Glutamatergic neuron (in vitro differentiated cells): ENCODE measurements at regions not wholly inside any gene's neighbourhood (a gene's known extent, or its start where the extent isn't known, plus 50 kb on each side); places are given as distances from the start of the nearest gene placed in this dataset.

Experiments used
- DNase-seq: peaks from one replicate; pipeline ENCODE4 v3.0.0; 2022
- H3K27ac Mint-ChIP-seq: one replicate; pipeline ENCODE4 v1.8.0; 2020; ENCODE audit warnings: mild to moderate bottlenecking, mixed read lengths, inconsistent platforms; ENCODE audit not compliant: unreplicated experiment
- H3K27me3 Mint-ChIP-seq: one replicate; pipeline ENCODE4 v1.8.0; 2020; ENCODE audit warnings: mild to moderate bottlenecking, moderate library complexity, mixed read lengths, inconsistent platforms; ENCODE audit not compliant: unreplicated experiment
- H3K36me3 Mint-ChIP-seq: one replicate; pipeline ENCODE4 v1.8.0; 2020; ENCODE audit warnings: mild to moderate bottlenecking, mixed read lengths, inconsistent platforms; ENCODE audit not compliant: unreplicated experiment
- H3K4me1 Mint-ChIP-seq: one replicate; pipeline ENCODE4 v1.8.0; 2020; ENCODE audit warnings: mild to moderate bottlenecking, low read depth, mixed read lengths, inconsistent platforms; ENCODE audit not compliant: unreplicated experiment
- H3K4me3 Mint-ChIP-seq: one replicate; pipeline ENCODE4 v1.8.0; 2020; ENCODE audit warnings: mild to moderate bottlenecking, mixed read lengths, inconsistent platforms; ENCODE audit not compliant: unreplicated experiment
- H3K9me3 Mint-ChIP-seq: one replicate; pipeline ENCODE4 v1.8.0; 2020; ENCODE audit warnings: mild to moderate bottlenecking, moderate library complexity, mixed read lengths, inconsistent platforms; ENCODE audit not compliant: unreplicated experiment
- TF ChIP-seq, protein P1 (sequence below): fragments of 200-600 bp; sonication (generic); IDR thresholded peaks from one replicate; pipeline ENCODE4 v1.5.0; 2021; ENCODE audit not compliant: partially characterized antibody, unreplicated experiment

DNA sequence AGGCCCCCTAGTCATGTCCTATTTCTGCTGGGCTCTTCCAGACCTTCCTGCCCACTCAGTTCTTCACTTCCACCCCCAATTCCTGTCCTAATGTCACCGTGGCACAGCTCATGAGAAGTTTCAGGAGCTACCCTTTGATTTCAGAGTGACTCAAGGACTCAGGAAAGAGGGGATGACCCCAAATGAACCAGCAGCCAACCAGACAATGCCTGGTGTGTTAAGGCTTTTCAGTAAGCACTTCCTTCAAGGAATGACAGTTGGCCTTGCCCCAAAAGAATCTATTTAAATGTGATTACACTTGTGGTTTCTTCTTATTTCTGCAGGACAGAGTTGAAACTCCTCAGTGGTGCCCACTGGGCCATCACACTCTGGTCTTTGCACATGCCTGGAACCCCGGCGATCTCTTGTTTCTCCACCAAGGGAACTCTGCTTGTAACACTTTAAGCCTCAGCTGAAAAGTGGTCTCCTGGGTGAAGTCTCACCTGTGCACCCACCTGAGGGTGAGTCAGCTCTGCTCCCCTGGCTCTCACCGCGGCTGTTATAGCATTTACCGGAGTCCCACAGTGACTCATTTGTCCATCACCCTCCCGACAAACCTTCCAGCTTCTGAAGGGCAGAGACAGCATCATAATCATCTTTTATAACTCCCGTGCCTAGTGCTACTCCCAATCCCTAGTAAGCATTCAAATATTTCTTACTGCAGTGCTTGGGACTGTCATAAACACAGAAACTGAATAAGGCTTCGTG is 123.0 kb upstream of the SVIL start:
- no peak overlapping the region for H3K4me3 Mint-ChIP-seq
- no peaks in the 10 kb centered on the region for H3K4me1 Mint-ChIP-seq
- no peak for DNase-seq
- no peak overlapping the region for H3K27ac Mint-ChIP-seq
- no peaks in the 10 kb centered on the region for H3K36me3 Mint-ChIP-seq
- no peaks in the 10 kb centered on the region for H3K27me3 Mint-ChIP-seq
- TF ChIP-seq, protein P1, sequence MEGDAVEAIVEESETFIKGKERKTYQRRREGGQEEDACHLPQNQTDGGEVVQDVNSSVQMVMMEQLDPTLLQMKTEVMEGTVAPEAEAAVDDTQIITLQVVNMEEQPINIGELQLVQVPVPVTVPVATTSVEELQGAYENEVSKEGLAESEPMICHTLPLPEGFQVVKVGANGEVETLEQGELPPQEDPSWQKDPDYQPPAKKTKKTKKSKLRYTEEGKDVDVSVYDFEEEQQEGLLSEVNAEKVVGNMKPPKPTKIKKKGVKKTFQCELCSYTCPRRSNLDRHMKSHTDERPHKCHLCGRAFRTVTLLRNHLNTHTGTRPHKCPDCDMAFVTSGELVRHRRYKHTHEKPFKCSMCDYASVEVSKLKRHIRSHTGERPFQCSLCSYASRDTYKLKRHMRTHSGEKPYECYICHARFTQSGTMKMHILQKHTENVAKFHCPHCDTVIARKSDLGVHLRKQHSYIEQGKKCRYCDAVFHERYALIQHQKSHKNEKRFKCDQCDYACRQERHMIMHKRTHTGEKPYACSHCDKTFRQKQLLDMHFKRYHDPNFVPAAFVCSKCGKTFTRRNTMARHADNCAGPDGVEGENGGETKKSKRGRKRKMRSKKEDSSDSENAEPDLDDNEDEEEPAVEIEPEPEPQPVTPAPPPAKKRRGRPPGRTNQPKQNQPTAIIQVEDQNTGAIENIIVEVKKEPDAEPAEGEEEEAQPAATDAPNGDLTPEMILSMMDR, result no peak
- peaks cover 1% of the 10 kb centered on the region for H3K9me3 Mint-ChIP-seq

DNA sequence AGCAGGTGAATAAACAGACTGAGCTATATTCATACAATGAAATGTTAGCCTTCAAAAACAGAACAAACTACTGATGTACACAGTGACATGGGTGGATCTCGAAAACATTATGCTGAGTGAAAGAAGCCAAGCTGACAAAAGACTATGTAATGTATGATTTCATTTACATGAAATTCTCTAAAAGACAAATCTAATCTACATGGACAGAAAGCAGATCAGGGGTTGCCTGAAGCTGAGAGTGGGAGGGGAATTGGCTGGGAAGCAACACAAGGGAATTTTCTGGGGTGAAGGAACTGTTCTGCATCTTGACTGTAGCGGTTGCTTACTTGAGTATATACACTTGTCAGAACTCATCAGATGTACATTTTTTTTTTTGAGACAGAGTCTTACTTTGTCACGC is 121.7 kb upstream of the SVIL start:
- no peak overlapping the region for H3K4me3 Mint-ChIP-seq

DNA sequence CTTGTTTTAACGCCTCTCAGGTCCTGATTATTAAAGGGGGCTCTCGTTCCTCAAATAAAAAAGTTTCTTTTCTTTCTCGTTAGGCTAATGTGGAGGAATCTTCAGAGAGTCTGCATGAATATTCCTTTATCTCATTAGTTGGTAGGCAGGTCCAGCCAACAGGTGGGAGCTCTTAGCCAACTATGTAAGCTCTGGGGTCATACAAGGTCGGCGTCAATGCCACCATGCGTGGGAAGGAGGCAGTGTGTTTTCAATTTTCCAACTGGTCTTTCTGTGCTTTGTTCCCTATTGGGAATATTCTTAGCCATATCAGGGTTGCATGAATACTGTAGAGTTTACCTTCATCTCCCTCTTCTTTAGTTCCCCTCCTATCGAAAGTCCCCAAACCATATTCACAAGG is 118.5 kb upstream of the SVIL start:
- no peak overlapping the region for H3K27ac Mint-ChIP-seq
- no peak overlapping the region for H3K4me3 Mint-ChIP-seq
- H3K36me3 Mint-ChIP-seq, result no peaks in the 10 kb centered on the region
- H3K4me1 Mint-ChIP-seq, result no peaks in the 10 kb centered on the region
- TF ChIP-seq, protein P1, result no peak
- H3K9me3 Mint-ChIP-seq, result no peaks in the 10 kb centered on the region
- H3K27me3 Mint-ChIP-seq, result no peaks in the 10 kb centered on the region
- DNase-seq, result no peak

More for the DNA sequence above, 121.7 kb upstream of the SVIL start:
- TF ChIP-seq, protein P1, result no peak
- no peaks in the 10 kb centered on the region for H3K4me1 Mint-ChIP-seq
- no peaks in the 10 kb centered on the region for H3K36me3 Mint-ChIP-seq
- DNase-seq, result no peak
- no peak overlapping the region for H3K27ac Mint-ChIP-seq
- H3K27me3 Mint-ChIP-seq, result no peaks in the 10 kb centered on the region
- no peaks in the 10 kb centered on the region for H3K9me3 Mint-ChIP-seq

DNA sequence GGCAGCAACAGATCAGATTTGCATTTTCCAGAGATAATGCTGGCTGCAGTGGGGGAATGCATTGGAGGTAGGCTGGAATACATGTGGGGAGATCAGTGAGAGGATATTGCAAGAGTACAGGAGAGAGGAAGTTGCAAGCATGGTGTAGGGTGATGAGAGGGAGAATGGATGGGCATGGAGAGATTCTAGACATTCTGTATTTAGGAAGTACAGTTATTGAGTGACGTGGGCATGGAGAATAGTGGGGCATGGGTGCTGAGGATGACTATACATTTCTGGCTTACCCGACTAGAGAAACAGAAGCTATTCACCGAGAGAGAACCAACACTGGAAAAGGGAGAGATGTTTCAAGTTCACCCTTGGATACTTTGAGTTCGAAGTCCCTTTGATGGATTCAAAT is 116.9 kb upstream of the SVIL start:
- no peak for DNase-seq
- Mint-ChIP-seq H3K27me3 (no peaks in the 10 kb centered on the region), H3K4me1 (no peaks in the 10 kb centered on the region), H3K4me3 (no peak overlapping the region), H3K9me3 (no peaks in the 10 kb centered on the region), H3K27ac (no peak overlapping the region), H3K36me3 (no peaks in the 10 kb centered on the region)
- TF ChIP-seq, protein P1, result no peak

DNA sequence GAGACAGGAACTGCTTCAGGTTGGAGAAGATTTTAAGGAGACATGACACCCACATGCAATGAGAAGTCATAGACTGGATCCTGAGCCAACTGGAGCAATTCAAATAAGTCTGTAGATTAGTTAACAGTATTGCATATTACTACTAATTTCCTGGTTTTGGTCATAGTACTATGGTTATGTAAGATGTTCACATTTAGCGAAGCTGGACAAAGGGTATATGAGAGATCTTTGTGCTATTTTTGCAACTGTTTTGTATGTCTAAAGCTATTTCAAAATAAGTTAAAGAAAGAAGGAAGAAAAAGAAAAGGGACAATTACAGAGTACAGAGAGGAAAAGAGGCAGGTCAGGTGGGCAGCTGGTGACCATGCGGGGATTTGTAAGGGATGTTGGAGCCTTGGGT is 116.5 kb upstream of the SVIL start:
- no peak overlapping the region for H3K4me3 Mint-ChIP-seq
- H3K9me3 Mint-ChIP-seq, result no peaks in the 10 kb centered on the region
- DNase-seq, result no peak
- TF ChIP-seq, protein P1, result no peak
- no peaks in the 10 kb centered on the region for H3K4me1 Mint-ChIP-seq
- no peaks in the 10 kb centered on the region for H3K27me3 Mint-ChIP-seq
- H3K27ac Mint-ChIP-seq, result no peak overlapping the region
- no peaks in the 10 kb centered on the region for H3K36me3 Mint-ChIP-seq
